WTC11 (cell line): ENCODE measurements at regions not wholly inside any gene's neighbourhood (a gene's known extent, or its start where the extent isn't known, plus 50 kb on each side); places are given as distances from the start of the nearest gene placed in this dataset.

Source experiments
- ATAC-seq: fragments of 200-7000 bp; cut with Tn5 transposase; 2 replicates; pipeline ENCODE4 v1.10.0; 2021; ENCODE audit warnings: mild to moderate bottlenecking, moderate library complexity
- CTCF ChIA-PET: fragments of 300-600 bp; sonication (Branson Sonifier 250); formaldehyde crosslinking; loops from one replicate; lab custom pipeline; 2021; ENCODE audit warnings: antibody characterized with exemption; lab: Charles Lee
- POLR2A ChIA-PET: fragments of 350-600 bp; sonication (Branson Sonifier 250); formaldehyde crosslinking; loops from one replicate; lab custom pipeline; 2021; ENCODE audit warnings: antibody characterized with exemption; lab: Charles Lee
- DNase-seq: peaks from one replicate; pipeline ENCODE4 v3.0.0; 2021; ENCODE audit warnings: low spot score
- H3K27ac Mint-ChIP-seq: 2 replicates; pipeline ENCODE4 v1.8.0; 2021; ENCODE audit warnings: mixed read lengths
- H3K27me3 Mint-ChIP-seq: 2 replicates; pipeline ENCODE4 v1.8.0; 2021; ENCODE audit warnings: low read depth, mild to moderate bottlenecking, moderate library complexity, mixed read lengths
- H3K36me3 Mint-ChIP-seq: 2 replicates; pipeline ENCODE4 v1.8.0; 2021; ENCODE audit warnings: mixed read lengths
- H3K4me1 Mint-ChIP-seq: 2 replicates; pipeline ENCODE4 v1.8.0; 2022; ENCODE audit warnings: mixed read lengths
- H3K4me3 Mint-ChIP-seq: 2 replicates; pipeline ENCODE4 v1.8.0; 2021; ENCODE audit warnings: mild to moderate bottlenecking, moderate library complexity, mixed read lengths
- H3K9me3 Mint-ChIP-seq: 2 replicates; pipeline ENCODE4 v1.8.0; 2021; ENCODE audit warnings: mixed read lengths
- ATF1 ChIP-seq: sonication (generic); formaldehyde crosslinking; IDR thresholded peaks from 2 replicates; pipeline ENCODE4 v1.8.1; 2023; ENCODE audit warnings: mild to moderate bottlenecking, moderate library complexity, missing genetic modification reagents
- CREB1 ChIP-seq: sonication (generic); formaldehyde crosslinking; IDR thresholded peaks from 2 replicates; pipeline ENCODE4 v1.8.0; 2023; ENCODE audit warnings: mild to moderate bottlenecking, missing genetic modification reagents
- CTCF ChIP-seq: fragments of 200-600 bp; IDR thresholded peaks from 2 replicates; pipeline ENCODE4 v1.8.0; 2022; ENCODE audit warnings: antibody characterized with exemption
- ELF4 ChIP-seq: sonication (generic); formaldehyde crosslinking; IDR thresholded peaks from 2 replicates; pipeline ENCODE4 v1.8.1; 2022; ENCODE audit warnings: low read depth, mild to moderate bottlenecking, moderate library complexity, missing genetic modification reagents
- HMGA2 ChIP-seq: fragments of 250-450 bp; sonication (Bioruptor Pico); IDR thresholded peaks from 2 replicates; pipeline ENCODE4 v1.4.0; 2021; ENCODE audit warnings: mild to moderate bottlenecking, moderate library complexity
- JUN ChIP-seq: sonication (generic); formaldehyde crosslinking; IDR thresholded peaks from 2 replicates; pipeline ENCODE4 v1.8.0; 2023; ENCODE audit warnings: mild to moderate bottlenecking, missing genetic modification reagents
- NFE2L1 ChIP-seq: sonication (generic); formaldehyde crosslinking; IDR thresholded peaks from 2 replicates; pipeline ENCODE4 v1.8.1; 2023; ENCODE audit warnings: missing genetic modification reagents
- NR1H2 ChIP-seq: sonication (generic); formaldehyde crosslinking; IDR thresholded peaks from 2 replicates; pipeline ENCODE4 v1.9.0; 2021; ENCODE audit warnings: mild to moderate bottlenecking, moderate library complexity, missing genetic modification reagents
- RELA ChIP-seq: sonication (generic); formaldehyde crosslinking; IDR thresholded peaks from 2 replicates; pipeline ENCODE4 v1.8.1; 2022; ENCODE audit warnings: missing genetic modification reagents, mild to moderate bottlenecking, borderline replicate concordance
- SMAD3 ChIP-seq: sonication (generic); formaldehyde crosslinking; IDR thresholded peaks from 2 replicates; pipeline ENCODE4 v1.8.0; 2022; ENCODE audit warnings: missing genetic modification reagents, mild to moderate bottlenecking, borderline replicate concordance
- SMAD4 ChIP-seq: sonication (generic); formaldehyde crosslinking; IDR thresholded peaks from 2 replicates; pipeline ENCODE4 v1.8.0; 2022; ENCODE audit warnings: mild to moderate bottlenecking, missing genetic modification reagents
- SP1 ChIP-seq: sonication (generic); formaldehyde crosslinking; conservative IDR thresholded peaks from 2 replicates; pipeline ENCODE4 v1.8.1; 2022; ENCODE audit warnings: missing genetic modification reagents
- USF1 ChIP-seq: sonication (generic); formaldehyde crosslinking; IDR thresholded peaks from 2 replicates; pipeline ENCODE4 v1.8.0; 2022; ENCODE audit warnings: mild to moderate bottlenecking, missing genetic modification reagents
- ZNF317 ChIP-seq: sonication (generic); formaldehyde crosslinking; IDR thresholded peaks from 2 replicates; pipeline ENCODE4 v1.8.1; 2023; ENCODE audit warnings: low read depth, mild to moderate bottlenecking, moderate library complexity, missing genetic modification reagents, borderline replicate concordance
- TF ChIP-seq, protein P1 (sequence below): sonication (generic); formaldehyde crosslinking; IDR thresholded peaks from 2 replicates; pipeline ENCODE4 v1.8.0; 2023; ENCODE audit warnings: mild to moderate bottlenecking, missing genetic modification reagents
- TF ChIP-seq, protein P2 (sequence below): fragments of 250-450 bp; sonication (Bioruptor Pico); IDR thresholded peaks from 2 replicates; pipeline ENCODE4 v1.9.0; 2021; ENCODE audit warnings: mild to moderate bottlenecking
- TF ChIP-seq, protein P3 (sequence below): fragments of 250-450 bp; sonication (Bioruptor Pico); IDR thresholded peaks from 2 replicates; pipeline ENCODE4 v1.9.0; 2021; ENCODE audit warnings: mild to moderate bottlenecking, borderline replicate concordance
- TF ChIP-seq, protein P4 (sequence below): fragments of 250-450 bp; sonication (Bioruptor Pico); IDR thresholded peaks from 2 replicates; pipeline ENCODE4 v1.9.0; 2021; ENCODE audit warnings: mild to moderate bottlenecking
- TF ChIP-seq, protein P5 (sequence below): sonication (generic); formaldehyde crosslinking; IDR thresholded peaks from 2 replicates; pipeline ENCODE4 v1.8.1; 2023; ENCODE audit warnings: mild to moderate bottlenecking, missing genetic modification reagents, borderline replicate concordance
- TF ChIP-seq, protein P6 (sequence below): sonication (generic); formaldehyde crosslinking; conservative IDR thresholded peaks from 2 replicates; pipeline ENCODE4 v1.8.1; 2022; ENCODE audit warnings: mild to moderate bottlenecking, missing genetic modification reagents

DNA sequence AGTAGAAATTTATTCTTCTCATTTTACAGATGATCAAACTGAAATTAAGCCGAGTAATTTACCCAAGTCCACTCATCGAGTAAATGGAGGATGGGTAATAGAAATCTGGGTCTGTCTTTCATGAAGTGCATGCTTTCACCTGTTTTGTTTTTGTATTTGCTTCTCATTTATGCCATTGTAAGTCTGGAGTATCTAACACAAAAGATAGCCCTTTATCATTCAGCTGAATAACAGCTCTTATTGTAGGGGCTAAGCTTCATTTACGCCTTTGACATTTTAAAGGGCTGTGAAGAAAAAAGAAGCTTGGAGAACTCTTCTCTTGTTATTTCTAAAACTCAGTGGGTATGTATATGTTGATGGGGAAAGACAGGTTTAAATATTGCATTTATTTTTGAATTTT, 1196.2 kb upstream of the TENM4 start:
- ChIA-PET POLR2A (no interaction called here), CTCF (no interaction called here)
- H3K36me3 Mint-ChIP-seq = no peaks in the 10 kb centered on the region
- TF ChIP-seq, protein P1, sequence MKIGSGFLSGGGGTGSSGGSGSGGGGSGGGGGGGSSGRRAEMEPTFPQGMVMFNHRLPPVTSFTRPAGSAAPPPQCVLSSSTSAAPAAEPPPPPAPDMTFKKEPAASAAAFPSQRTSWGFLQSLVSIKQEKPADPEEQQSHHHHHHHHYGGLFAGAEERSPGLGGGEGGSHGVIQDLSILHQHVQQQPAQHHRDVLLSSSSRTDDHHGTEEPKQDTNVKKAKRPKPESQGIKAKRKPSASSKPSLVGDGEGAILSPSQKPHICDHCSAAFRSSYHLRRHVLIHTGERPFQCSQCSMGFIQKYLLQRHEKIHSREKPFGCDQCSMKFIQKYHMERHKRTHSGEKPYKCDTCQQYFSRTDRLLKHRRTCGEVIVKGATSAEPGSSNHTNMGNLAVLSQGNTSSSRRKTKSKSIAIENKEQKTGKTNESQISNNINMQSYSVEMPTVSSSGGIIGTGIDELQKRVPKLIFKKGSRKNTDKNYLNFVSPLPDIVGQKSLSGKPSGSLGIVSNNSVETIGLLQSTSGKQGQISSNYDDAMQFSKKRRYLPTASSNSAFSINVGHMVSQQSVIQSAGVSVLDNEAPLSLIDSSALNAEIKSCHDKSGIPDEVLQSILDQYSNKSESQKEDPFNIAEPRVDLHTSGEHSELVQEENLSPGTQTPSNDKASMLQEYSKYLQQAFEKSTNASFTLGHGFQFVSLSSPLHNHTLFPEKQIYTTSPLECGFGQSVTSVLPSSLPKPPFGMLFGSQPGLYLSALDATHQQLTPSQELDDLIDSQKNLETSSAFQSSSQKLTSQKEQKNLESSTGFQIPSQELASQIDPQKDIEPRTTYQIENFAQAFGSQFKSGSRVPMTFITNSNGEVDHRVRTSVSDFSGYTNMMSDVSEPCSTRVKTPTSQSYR (CRISPR knock-in tag) = no peak
- TF ChIP-seq HMGA2 (CRISPR knock-in tag) (no peak), CREB1 (CRISPR knock-in tag) (no peak), SP1 (CRISPR knock-in tag) (no peak), RELA (CRISPR knock-in tag) (no peak), SMAD4 (CRISPR knock-in tag) (no peak), NR1H2 (no peak), USF1 (no peak), ELF4 (no peak), CTCF (no peak), ZNF317 (no peak), SMAD3 (CRISPR knock-in tag) (no peak), NFE2L1 (no peak), JUN (no peak), ATF1 (no peak)
- TF ChIP-seq, protein P2, sequence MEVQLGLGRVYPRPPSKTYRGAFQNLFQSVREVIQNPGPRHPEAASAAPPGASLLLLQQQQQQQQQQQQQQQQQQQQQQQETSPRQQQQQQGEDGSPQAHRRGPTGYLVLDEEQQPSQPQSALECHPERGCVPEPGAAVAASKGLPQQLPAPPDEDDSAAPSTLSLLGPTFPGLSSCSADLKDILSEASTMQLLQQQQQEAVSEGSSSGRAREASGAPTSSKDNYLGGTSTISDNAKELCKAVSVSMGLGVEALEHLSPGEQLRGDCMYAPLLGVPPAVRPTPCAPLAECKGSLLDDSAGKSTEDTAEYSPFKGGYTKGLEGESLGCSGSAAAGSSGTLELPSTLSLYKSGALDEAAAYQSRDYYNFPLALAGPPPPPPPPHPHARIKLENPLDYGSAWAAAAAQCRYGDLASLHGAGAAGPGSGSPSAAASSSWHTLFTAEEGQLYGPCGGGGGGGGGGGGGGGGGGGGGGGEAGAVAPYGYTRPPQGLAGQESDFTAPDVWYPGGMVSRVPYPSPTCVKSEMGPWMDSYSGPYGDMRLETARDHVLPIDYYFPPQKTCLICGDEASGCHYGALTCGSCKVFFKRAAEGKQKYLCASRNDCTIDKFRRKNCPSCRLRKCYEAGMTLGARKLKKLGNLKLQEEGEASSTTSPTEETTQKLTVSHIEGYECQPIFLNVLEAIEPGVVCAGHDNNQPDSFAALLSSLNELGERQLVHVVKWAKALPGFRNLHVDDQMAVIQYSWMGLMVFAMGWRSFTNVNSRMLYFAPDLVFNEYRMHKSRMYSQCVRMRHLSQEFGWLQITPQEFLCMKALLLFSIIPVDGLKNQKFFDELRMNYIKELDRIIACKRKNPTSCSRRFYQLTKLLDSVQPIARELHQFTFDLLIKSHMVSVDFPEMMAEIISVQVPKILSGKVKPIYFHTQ = no peak
- TF ChIP-seq, protein P3, sequence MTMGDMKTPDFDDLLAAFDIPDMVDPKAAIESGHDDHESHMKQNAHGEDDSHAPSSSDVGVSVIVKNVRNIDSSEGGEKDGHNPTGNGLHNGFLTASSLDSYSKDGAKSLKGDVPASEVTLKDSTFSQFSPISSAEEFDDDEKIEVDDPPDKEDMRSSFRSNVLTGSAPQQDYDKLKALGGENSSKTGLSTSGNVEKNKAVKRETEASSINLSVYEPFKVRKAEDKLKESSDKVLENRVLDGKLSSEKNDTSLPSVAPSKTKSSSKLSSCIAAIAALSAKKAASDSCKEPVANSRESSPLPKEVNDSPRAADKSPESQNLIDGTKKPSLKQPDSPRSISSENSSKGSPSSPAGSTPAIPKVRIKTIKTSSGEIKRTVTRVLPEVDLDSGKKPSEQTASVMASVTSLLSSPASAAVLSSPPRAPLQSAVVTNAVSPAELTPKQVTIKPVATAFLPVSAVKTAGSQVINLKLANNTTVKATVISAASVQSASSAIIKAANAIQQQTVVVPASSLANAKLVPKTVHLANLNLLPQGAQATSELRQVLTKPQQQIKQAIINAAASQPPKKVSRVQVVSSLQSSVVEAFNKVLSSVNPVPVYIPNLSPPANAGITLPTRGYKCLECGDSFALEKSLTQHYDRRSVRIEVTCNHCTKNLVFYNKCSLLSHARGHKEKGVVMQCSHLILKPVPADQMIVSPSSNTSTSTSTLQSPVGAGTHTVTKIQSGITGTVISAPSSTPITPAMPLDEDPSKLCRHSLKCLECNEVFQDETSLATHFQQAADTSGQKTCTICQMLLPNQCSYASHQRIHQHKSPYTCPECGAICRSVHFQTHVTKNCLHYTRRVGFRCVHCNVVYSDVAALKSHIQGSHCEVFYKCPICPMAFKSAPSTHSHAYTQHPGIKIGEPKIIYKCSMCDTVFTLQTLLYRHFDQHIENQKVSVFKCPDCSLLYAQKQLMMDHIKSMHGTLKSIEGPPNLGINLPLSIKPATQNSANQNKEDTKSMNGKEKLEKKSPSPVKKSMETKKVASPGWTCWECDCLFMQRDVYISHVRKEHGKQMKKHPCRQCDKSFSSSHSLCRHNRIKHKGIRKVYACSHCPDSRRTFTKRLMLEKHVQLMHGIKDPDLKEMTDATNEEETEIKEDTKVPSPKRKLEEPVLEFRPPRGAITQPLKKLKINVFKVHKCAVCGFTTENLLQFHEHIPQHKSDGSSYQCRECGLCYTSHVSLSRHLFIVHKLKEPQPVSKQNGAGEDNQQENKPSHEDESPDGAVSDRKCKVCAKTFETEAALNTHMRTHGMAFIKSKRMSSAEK (CRISPR knock-in tag) = no peak
- TF ChIP-seq, protein P4, sequence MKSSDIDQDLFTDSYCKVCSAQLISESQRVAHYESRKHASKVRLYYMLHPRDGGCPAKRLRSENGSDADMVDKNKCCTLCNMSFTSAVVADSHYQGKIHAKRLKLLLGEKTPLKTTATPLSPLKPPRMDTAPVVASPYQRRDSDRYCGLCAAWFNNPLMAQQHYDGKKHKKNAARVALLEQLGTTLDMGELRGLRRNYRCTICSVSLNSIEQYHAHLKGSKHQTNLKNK (CRISPR knock-in tag) = no peak
- TF ChIP-seq, protein P5, sequence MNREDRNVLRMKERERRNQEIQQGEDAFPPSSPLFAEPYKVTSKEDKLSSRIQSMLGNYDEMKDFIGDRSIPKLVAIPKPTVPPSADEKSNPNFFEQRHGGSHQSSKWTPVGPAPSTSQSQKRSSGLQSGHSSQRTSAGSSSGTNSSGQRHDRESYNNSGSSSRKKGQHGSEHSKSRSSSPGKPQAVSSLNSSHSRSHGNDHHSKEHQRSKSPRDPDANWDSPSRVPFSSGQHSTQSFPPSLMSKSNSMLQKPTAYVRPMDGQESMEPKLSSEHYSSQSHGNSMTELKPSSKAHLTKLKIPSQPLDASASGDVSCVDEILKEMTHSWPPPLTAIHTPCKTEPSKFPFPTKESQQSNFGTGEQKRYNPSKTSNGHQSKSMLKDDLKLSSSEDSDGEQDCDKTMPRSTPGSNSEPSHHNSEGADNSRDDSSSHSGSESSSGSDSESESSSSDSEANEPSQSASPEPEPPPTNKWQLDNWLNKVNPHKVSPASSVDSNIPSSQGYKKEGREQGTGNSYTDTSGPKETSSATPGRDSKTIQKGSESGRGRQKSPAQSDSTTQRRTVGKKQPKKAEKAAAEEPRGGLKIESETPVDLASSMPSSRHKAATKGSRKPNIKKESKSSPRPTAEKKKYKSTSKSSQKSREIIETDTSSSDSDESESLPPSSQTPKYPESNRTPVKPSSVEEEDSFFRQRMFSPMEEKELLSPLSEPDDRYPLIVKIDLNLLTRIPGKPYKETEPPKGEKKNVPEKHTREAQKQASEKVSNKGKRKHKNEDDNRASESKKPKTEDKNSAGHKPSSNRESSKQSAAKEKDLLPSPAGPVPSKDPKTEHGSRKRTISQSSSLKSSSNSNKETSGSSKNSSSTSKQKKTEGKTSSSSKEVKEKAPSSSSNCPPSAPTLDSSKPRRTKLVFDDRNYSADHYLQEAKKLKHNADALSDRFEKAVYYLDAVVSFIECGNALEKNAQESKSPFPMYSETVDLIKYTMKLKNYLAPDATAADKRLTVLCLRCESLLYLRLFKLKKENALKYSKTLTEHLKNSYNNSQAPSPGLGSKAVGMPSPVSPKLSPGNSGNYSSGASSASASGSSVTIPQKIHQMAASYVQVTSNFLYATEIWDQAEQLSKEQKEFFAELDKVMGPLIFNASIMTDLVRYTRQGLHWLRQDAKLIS (CRISPR knock-in tag) = no peak
- TF ChIP-seq, protein P6, sequence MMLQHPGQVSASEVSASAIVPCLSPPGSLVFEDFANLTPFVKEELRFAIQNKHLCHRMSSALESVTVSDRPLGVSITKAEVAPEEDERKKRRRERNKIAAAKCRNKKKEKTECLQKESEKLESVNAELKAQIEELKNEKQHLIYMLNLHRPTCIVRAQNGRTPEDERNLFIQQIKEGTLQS (CRISPR knock-in tag) = no peak
- ATAC-seq (no peak), DNase-seq (no peak)
- H3K9me3 Mint-ChIP-seq = peaks cover 4% of the 10 kb centered on the region; the same call in 1 of the 2 replicates
- peaks cover 27% of the 10 kb centered on the region for H3K4me1 Mint-ChIP-seq
- no peak overlapping the region for H3K4me3 Mint-ChIP-seq
- H3K27ac Mint-ChIP-seq = no peak overlapping the region
- no peaks in the 10 kb centered on the region for H3K27me3 Mint-ChIP-seq
